Activated CD4-positive, alpha-beta T cell treated with anti-CD3 and anti-CD28 coated beads, Interleukin-2, amount 10 ng/mL, durations not matched to agents 24 days and 14 days (primary cell): ENCODE measurements at regions not wholly inside any gene's neighbourhood (a gene's known extent, or its start where the extent isn't known, plus 50 kb on each side); places are given as distances from the start of the nearest gene placed in this dataset.
"Not testable (repeated sequence)": the region's sequence is repeated elsewhere in the genome, so short reads cannot be mapped to it uniquely, and the experiment has no call there.

ENCODE experiments used
- DNase-seq: peaks from one replicate; pipeline ENCODE4 v3.0.0; 2022
- H3K27ac Mint-ChIP-seq: one replicate; pipeline ENCODE4 v1.8.0; 2022; ENCODE audit warnings: mild to moderate bottlenecking, mixed read lengths
- H3K27me3 Mint-ChIP-seq: one replicate; pipeline ENCODE4 v1.8.0; 2022; ENCODE audit warnings: mixed read lengths
- H3K36me3 Mint-ChIP-seq: one replicate; pipeline ENCODE4 v1.8.0; 2022; ENCODE audit warnings: low read depth, mild to moderate bottlenecking, mixed read lengths
- H3K4me1 Mint-ChIP-seq: one replicate; pipeline ENCODE4 v1.8.0; 2021; ENCODE audit warnings: mixed read lengths
- H3K4me3 Mint-ChIP-seq: one replicate; pipeline ENCODE4 v1.8.0; 2022; ENCODE audit warnings: mild to moderate bottlenecking, moderate library complexity, mixed read lengths
- H3K9me3 Mint-ChIP-seq: one replicate; pipeline ENCODE4 v1.8.0; 2021; ENCODE audit warnings: mixed read lengths
- intact Hi-C: fragments of 100-400 bp; cut with micrococcal nuclease; formaldehyde crosslinking; loops from one replicate; pipeline ENCODE4 v1.15.1; 2023

- no peaks in the 10 kb centered on the region for H3K4me1 Mint-ChIP-seq
- intact Hi-C loops: no loop called here
- H3K9me3 Mint-ChIP-seq: no peaks in the 10 kb centered on the region
- no peak for DNase-seq
- no peak overlapping the region for H3K4me3 Mint-ChIP-seq
- peaks cover 3% of the 10 kb centered on the region for H3K27me3 Mint-ChIP-seq
- no peaks in the 10 kb centered on the region for H3K36me3 Mint-ChIP-seq
- H3K27ac Mint-ChIP-seq: no peak overlapping the region
These were observed 306.3 kb downstream of the FZD1 start for GRCh38 chr7:91570560-91570959.

GRCh38 chr7:91571601-91572000 lies 307.4 kb downstream of the FZD1 start:
- Mint-ChIP-seq H3K36me3 (no peaks in the 10 kb centered on the region), H3K9me3 (no peaks in the 10 kb centered on the region), H3K4me3 (no peak overlapping the region), H3K27me3 (peaks cover 3% of the 10 kb centered on the region), H3K4me1 (no peaks in the 10 kb centered on the region), H3K27ac (no peak overlapping the region)
- intact Hi-C loops: no loop called here
- no peak for DNase-seq

- no peaks in the 10 kb centered on the region for H3K36me3 Mint-ChIP-seq
These were observed 307.1 kb downstream of the MTERF1 start for GRCh38 chr7:91573405-91573804.

GRCh38 chr7:91576459-91576858 lies 304.0 kb downstream of the MTERF1 start:
- H3K4me3 Mint-ChIP-seq, H3K36me3 Mint-ChIP-seq, H3K27ac Mint-ChIP-seq, intact Hi-C loops, H3K9me3 Mint-ChIP-seq, H3K4me1 Mint-ChIP-seq, DNase-seq, H3K27me3 Mint-ChIP-seq: not testable (repeated sequence)

More at GRCh38 chr7:91573405-91573804, 307.1 kb downstream of the MTERF1 start:
- no peak overlapping the region for H3K27ac Mint-ChIP-seq
- H3K4me1 Mint-ChIP-seq: no peaks in the 10 kb centered on the region
- no peak overlapping the region for H3K4me3 Mint-ChIP-seq
- intact Hi-C loops: no loop called here
- H3K9me3 Mint-ChIP-seq: no peaks in the 10 kb centered on the region
- no peak for DNase-seq
- peaks cover 3% of the 10 kb centered on the region for H3K27me3 Mint-ChIP-seq

- Mint-ChIP-seq H3K27me3 (no peaks in the 10 kb centered on the region), H3K27ac (no peak overlapping the region), H3K9me3 (no peaks in the 10 kb centered on the region), H3K36me3 (no peaks in the 10 kb centered on the region), H3K4me3 (no peak overlapping the region), H3K4me1 (no peaks in the 10 kb centered on the region)
- DNase-seq: no peak
- intact Hi-C loops: no loop called here
These were observed 300.7 kb downstream of the MTERF1 start for GRCh38 chr7:91579837-91580236.

- H3K36me3 Mint-ChIP-seq: no peaks in the 10 kb centered on the region
- DNase-seq: no peak
These were observed 297.6 kb downstream of the MTERF1 start for GRCh38 chr7:91582799-91583477.

GRCh38 chr7:91596287-91596686 lies 284.2 kb downstream of the MTERF1 start:
- Mint-ChIP-seq H3K9me3 (no peaks in the 10 kb centered on the region), H3K27ac (no peak overlapping the region), H3K27me3 (no peaks in the 10 kb centered on the region), H3K36me3 (no peaks in the 10 kb centered on the region), H3K4me3 (no peak overlapping the region), H3K4me1 (no peaks in the 10 kb centered on the region)
- intact Hi-C loops: no loop called here
- DNase-seq: no peak

More at GRCh38 chr7:91582799-91583477, 297.6 kb downstream of the MTERF1 start:
- intact Hi-C loops: no loop called here
- Mint-ChIP-seq H3K4me3 (no peak overlapping the region), H3K9me3 (no peaks in the 10 kb centered on the region), H3K27me3 (no peaks in the 10 kb centered on the region), H3K4me1 (no peaks in the 10 kb centered on the region), H3K27ac (no peak overlapping the region)

GRCh38 chr7:91598791-91599190 lies 281.7 kb downstream of the MTERF1 start:
- Mint-ChIP-seq H3K4me3 (no peak overlapping the region), H3K9me3 (no peaks in the 10 kb centered on the region), H3K4me1 (no peaks in the 10 kb centered on the region), H3K27me3 (no peaks in the 10 kb centered on the region), H3K36me3 (no peaks in the 10 kb centered on the region), H3K27ac (no peak overlapping the region)
- intact Hi-C loops: no loop called here
- DNase-seq: no peak

GRCh38 chr7:91600112-91600511 lies 280.4 kb downstream of the MTERF1 start:
- Mint-ChIP-seq H3K27ac (no peak overlapping the region), H3K36me3 (no peaks in the 10 kb centered on the region), H3K4me3 (no peak overlapping the region), H3K4me1 (no peaks in the 10 kb centered on the region), H3K27me3 (no peaks in the 10 kb centered on the region), H3K9me3 (no peaks in the 10 kb centered on the region)
- DNase-seq: no peak
- intact Hi-C loops: no loop called here

- Mint-ChIP-seq H3K36me3 (no peaks in the 10 kb centered on the region), H3K27ac (no peak overlapping the region), H3K4me1 (no peaks in the 10 kb centered on the region), H3K4me3 (no peak overlapping the region), H3K27me3 (peaks cover 2% of the 10 kb centered on the region), H3K9me3 (no peaks in the 10 kb centered on the region)
- intact Hi-C loops: no loop called here
- DNase-seq: no peak
These were observed 276.8 kb downstream of the MTERF1 start for GRCh38 chr7:91603707-91604106.

- DNase-seq: no peak
- intact Hi-C loops: no loop called here
- H3K27ac Mint-ChIP-seq: no peak overlapping the region
- H3K36me3 Mint-ChIP-seq: no peaks in the 10 kb centered on the region
- peaks cover 5% of the 10 kb centered on the region for H3K27me3 Mint-ChIP-seq
- no peaks in the 10 kb centered on the region for H3K4me1 Mint-ChIP-seq
- no peak overlapping the region for H3K4me3 Mint-ChIP-seq
- no peaks in the 10 kb centered on the region for H3K9me3 Mint-ChIP-seq
These were observed 271.9 kb downstream of the MTERF1 start for GRCh38 chr7:91608606-91609005.

- Mint-ChIP-seq H3K9me3 (no peaks in the 10 kb centered on the region), H3K27ac (no peak overlapping the region), H3K4me3 (no peak overlapping the region), H3K36me3 (no peaks in the 10 kb centered on the region), H3K27me3 (peaks cover 5% of the 10 kb centered on the region), H3K4me1 (no peaks in the 10 kb centered on the region)
- intact Hi-C loops: no loop called here
- no peak for DNase-seq
These were observed 271.0 kb downstream of the MTERF1 start for GRCh38 chr7:91609525-91609924.

GRCh38 chr7:91614431-91614830 lies 266.1 kb downstream of the MTERF1 start:
- no peak for DNase-seq
- H3K4me1 Mint-ChIP-seq: no peaks in the 10 kb centered on the region
- H3K4me3 Mint-ChIP-seq: no peak overlapping the region
- H3K36me3 Mint-ChIP-seq: no peaks in the 10 kb centered on the region
- H3K9me3 Mint-ChIP-seq: no peaks in the 10 kb centered on the region
- intact Hi-C loops: loop anchor here (10.0 kb wide), 1 partner anchor 50 kb away; no protein-coding TSS in a partner anchor
- peaks cover 3% of the 10 kb centered on the region for H3K27me3 Mint-ChIP-seq
- no peak overlapping the region for H3K27ac Mint-ChIP-seq

- Mint-ChIP-seq H3K27ac (no peak overlapping the region), H3K9me3 (no peaks in the 10 kb centered on the region), H3K36me3 (no peaks in the 10 kb centered on the region), H3K4me1 (no peaks in the 10 kb centered on the region), H3K27me3 (no peaks in the 10 kb centered on the region), H3K4me3 (no peak overlapping the region)
- no peak for DNase-seq
- intact Hi-C loops: loop anchor here (10.0 kb wide), 1 partner anchor 46 kb away; no protein-coding TSS in a partner anchor
These were observed 261.4 kb downstream of the MTERF1 start for GRCh38 chr7:91618776-91619765.
